HEK293T (cell line): ENCODE measurements at regions not wholly inside any gene's neighbourhood (a gene's known extent, or its start where the extent isn't known, plus 50 kb on each side); places are given as distances from the start of the nearest gene placed in this dataset.

ENCODE experiments used
- BHLHE40 ChIP-seq: fragments of 450-650 bp; IDR thresholded peaks from 2 replicates; pipeline ENCODE4 v1.6.1; 2016; ENCODE audit warnings: mild to moderate bottlenecking, moderate library complexity, borderline replicate concordance
- ELF4 ChIP-seq: fragments of 450-650 bp; IDR thresholded peaks from 2 replicates; pipeline ENCODE4 v1.6.1; 2017; ENCODE audit warnings: antibody characterized with exemption
- FOXK2 ChIP-seq: fragments of 450-650 bp; IDR thresholded peaks from 2 replicates; pipeline ENCODE4 v1.6.1; 2016; ENCODE audit warnings: mild to moderate bottlenecking
- FOXM1 ChIP-seq: fragments of 450-650 bp; IDR thresholded peaks from 2 replicates; pipeline ENCODE4 v1.6.1; 2017; ENCODE audit warnings: mild to moderate bottlenecking, borderline replicate concordance
- L3MBTL2 ChIP-seq: fragments of 450-650 bp; conservative IDR thresholded peaks from 2 replicates; pipeline ENCODE4 v1.6.1; 2016; ENCODE audit warnings: mild to moderate bottlenecking
- PKNOX1 ChIP-seq: fragments of 450-650 bp; IDR thresholded peaks from 2 replicates; pipeline ENCODE4 v1.6.1; 2016
- SP1 ChIP-seq: fragments of 450-650 bp; IDR thresholded peaks from 2 replicates; pipeline ENCODE4 v1.6.1; 2017
- ZNF384 ChIP-seq: fragments of 450-650 bp; IDR thresholded peaks from 2 replicates; pipeline ENCODE4 v1.6.1; 2016

- TF ChIP-seq FOXM1 (no peak), SP1 (no peak), L3MBTL2 (no peak), ELF4 (no peak), BHLHE40 (no peak), PKNOX1 (no peak), ZNF384 (no peak), FOXK2 (no peak)
Measured at GRCh38 chr11:131309776-131310175, 60.6 kb upstream of the NTM start.
